Fibroblast of lung (primary cell): ENCODE measurements at regions not wholly inside any gene's neighbourhood (a gene's known extent, or its start where the extent isn't known, plus 50 kb on each side); places are given as distances from the start of the nearest gene placed in this dataset.

ENCODE experiments used
- DNase-seq, 2 donors: peaks; one replicate each; pipeline versions ENCODE4 v3.0.0 to v3.0.0-alpha.2; 2010; ENCODE audit warnings: low read depth in 2 of 2
- H2AFZ ChIP-seq: 2 replicates; pipeline ENCODE4 v1.5.1; 2012; ENCODE audit warnings: low read length, control low read depth, inconsistent platforms
- H3K27ac ChIP-seq: 2 replicates; pipeline ENCODE4 v1.5.1; 2011; ENCODE audit warnings: low read length, control low read depth; ENCODE audit not compliant: insufficient read depth
- H3K27me3 ChIP-seq: 2 replicates; pipeline ENCODE4 v1.5.1; 2011; ENCODE audit warnings: mild to moderate bottlenecking, low read length; ENCODE audit not compliant: control insufficient read depth, insufficient read depth
- H3K36me3 ChIP-seq: 2 replicates; pipeline ENCODE4 v1.5.1; 2011; ENCODE audit warnings: low read length; ENCODE audit not compliant: control insufficient read depth, insufficient read depth
- H3K4me1 ChIP-seq: 2 replicates; pipeline ENCODE4 v1.5.1; 2011; ENCODE audit warnings: low read length; ENCODE audit not compliant: control insufficient read depth, insufficient read depth; ENCODE audit errors: extremely low read depth
- H3K4me2 ChIP-seq: 2 replicates; pipeline ENCODE4 v1.5.1; 2011; ENCODE audit warnings: low read length, control low read depth; ENCODE audit not compliant: insufficient read depth; ENCODE audit errors: extremely low read depth
- H3K4me3 ChIP-seq, 4 experiments: fragments of 200-600 bp in 1 of 4; sonication (generic) in 1 of 4; replicated peaks in 1 of 4; 2 replicates each; pipeline ENCODE4 v1.5.1; 2011 to 2016; ENCODE audit warnings: low read length in 4 of 4, low read depth in 3 of 4, mild to moderate bottlenecking in 3 of 4, control low read depth in 2 of 4, inconsistent platforms in 1 of 4, mixed read lengths in 1 of 4; ENCODE audit not compliant: insufficient read depth in 1 of 4; ENCODE audit errors: control extremely low read depth in 1 of 4
- H3K79me2 ChIP-seq: 2 replicates; pipeline ENCODE4 v1.5.1; 2012; ENCODE audit warnings: mild to moderate bottlenecking, low read length, inconsistent platforms; ENCODE audit not compliant: control insufficient read depth, insufficient read depth
- H3K9ac ChIP-seq: 2 replicates; pipeline ENCODE4 v1.5.1; 2011; ENCODE audit warnings: mild to moderate bottlenecking, low read length, control low read depth; ENCODE audit not compliant: insufficient read depth
- H3K9me3 ChIP-seq: 2 replicates; pipeline ENCODE4 v1.5.1; 2012; ENCODE audit warnings: low read depth, low read length; ENCODE audit not compliant: control insufficient read depth, insufficient read depth
- H4K20me1 ChIP-seq: 2 replicates; pipeline ENCODE4 v1.5.1; 2011; ENCODE audit warnings: low read length; ENCODE audit not compliant: control insufficient read depth, insufficient read depth; ENCODE audit errors: extremely low read depth
- EZH2 ChIP-seq: IDR thresholded peaks from 2 replicates; pipeline ENCODE4 v1.5.1; 2012; ENCODE audit warnings: low read length, control low read depth, mild to moderate bottlenecking; ENCODE audit errors: missing control alignments
- TF ChIP-seq, protein P1 (sequence below), 2 donors: IDR thresholded peaks in 1 of 2; conservative IDR thresholded peaks in 1 of 2; 1 replicate in 1 of 2; 2 replicates in 1 of 2; pipeline ENCODE4 v1.5.1; 2011 to 2012; ENCODE audit warnings: low read length in 2 of 2, control low read depth in 1 of 2, inconsistent platforms in 1 of 2, low read depth in 1 of 2, mild to moderate bottlenecking in 1 of 2

DNA sequence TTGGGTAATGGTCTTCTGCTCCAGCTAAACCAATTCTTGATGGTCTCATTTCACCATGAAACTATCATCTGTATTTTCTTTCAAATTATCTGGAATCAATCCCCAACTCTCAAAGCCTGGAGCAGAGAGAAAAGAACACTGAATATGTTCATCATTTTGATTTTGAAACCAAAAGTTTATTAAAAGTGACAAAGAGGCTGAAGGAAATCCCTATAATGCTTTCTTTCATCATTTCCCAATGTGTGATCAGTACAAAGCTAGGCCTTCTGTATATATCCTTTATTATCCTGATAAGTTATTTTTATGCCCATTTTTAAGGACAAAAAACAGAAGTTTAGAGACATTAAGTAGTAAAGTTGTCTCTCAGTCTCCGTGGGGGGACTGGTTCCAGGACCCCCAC is 50.1 kb upstream of the MBNL1 start:
- Histone ChIP-seq H3K36me3 (no peaks in the 10 kb centered on the region), H4K20me1 (no peaks in the 10 kb centered on the region), H3K4me3 (no peak overlapping the region), H3K27ac (no peak overlapping the region), H2AFZ (no peak overlapping the region), H3K27me3 (no peaks in the 10 kb centered on the region), H3K4me1 (no peaks in the 10 kb centered on the region), H3K9me3 (no peaks in the 10 kb centered on the region), H3K9ac (no peak overlapping the region), H3K79me2 (no peaks in the 10 kb centered on the region), H3K4me2 (no peak overlapping the region)
- DNase-seq: no peak
- no peak for TF ChIP-seq EZH2
- TF ChIP-seq, protein P1, sequence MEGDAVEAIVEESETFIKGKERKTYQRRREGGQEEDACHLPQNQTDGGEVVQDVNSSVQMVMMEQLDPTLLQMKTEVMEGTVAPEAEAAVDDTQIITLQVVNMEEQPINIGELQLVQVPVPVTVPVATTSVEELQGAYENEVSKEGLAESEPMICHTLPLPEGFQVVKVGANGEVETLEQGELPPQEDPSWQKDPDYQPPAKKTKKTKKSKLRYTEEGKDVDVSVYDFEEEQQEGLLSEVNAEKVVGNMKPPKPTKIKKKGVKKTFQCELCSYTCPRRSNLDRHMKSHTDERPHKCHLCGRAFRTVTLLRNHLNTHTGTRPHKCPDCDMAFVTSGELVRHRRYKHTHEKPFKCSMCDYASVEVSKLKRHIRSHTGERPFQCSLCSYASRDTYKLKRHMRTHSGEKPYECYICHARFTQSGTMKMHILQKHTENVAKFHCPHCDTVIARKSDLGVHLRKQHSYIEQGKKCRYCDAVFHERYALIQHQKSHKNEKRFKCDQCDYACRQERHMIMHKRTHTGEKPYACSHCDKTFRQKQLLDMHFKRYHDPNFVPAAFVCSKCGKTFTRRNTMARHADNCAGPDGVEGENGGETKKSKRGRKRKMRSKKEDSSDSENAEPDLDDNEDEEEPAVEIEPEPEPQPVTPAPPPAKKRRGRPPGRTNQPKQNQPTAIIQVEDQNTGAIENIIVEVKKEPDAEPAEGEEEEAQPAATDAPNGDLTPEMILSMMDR (conservative IDR thresholded peaks at IDR 0.05 in 1 of 2, IDR thresholded peaks at IDR 0.05 in 1 of 2; ENCODE audit: low read depth in 1 of 2, low read length in 2 of 2): no peak
